ENCODE measurements at regions not wholly inside any gene's neighbourhood (a gene's known extent, or its start where the extent isn't known, plus 50 kb on each side); places are given as distances from the start of the nearest gene placed in this dataset.

GRCh38 chr4:19224820-19225219, 1026.9 kb upstream of the SLIT2 start:
- no peak for TF ChIP-seq PPARA (CRISPR knock-in tag; IDR thresholded peaks at IDR 0.05; ENCODE audit: borderline replicate concordance)
- TF ChIP-seq ARNTL (CRISPR knock-in tag; IDR thresholded peaks at IDR 0.05; ENCODE audit: borderline replicate concordance, low read depth): no peak
- no peak for TF ChIP-seq ZFP30 (CRISPR knock-in tag; IDR thresholded peaks at IDR 0.05)
- TF ChIP-seq TCF4 (CRISPR knock-in tag; IDR thresholded peaks at IDR 0.05; ENCODE audit: borderline replicate concordance): no peak

Measured in SK-N-SH treated with all-trans-retinoic acid at 6 μM for 48 hours (cell line).